ENCODE measurements at regions not wholly inside any gene's neighbourhood (a gene's known extent, or its start where the extent isn't known, plus 50 kb on each side); places are given as distances from the start of the nearest gene placed in this dataset.

DNA sequence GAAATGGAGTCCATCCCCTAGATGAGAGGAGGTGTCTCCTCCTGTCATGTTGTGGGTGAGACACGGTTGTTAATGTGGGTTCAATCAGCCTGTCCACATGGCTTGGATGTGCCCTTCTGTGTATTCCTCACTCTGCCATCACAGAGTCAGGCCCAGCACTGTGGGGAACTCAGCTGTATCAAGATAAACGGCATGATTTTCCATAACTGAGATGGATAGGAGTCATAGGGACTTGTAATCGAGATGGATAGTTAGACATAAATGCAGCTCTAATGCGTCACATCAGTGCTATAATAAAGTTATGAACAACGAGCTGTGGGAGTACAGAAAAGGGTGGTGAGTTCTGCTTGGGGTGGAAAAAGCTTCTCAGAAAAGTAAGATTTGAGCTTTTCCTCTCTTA, 152.9 kb downstream of the RWDD3 start:
- TF ChIP-seq, protein P1, sequence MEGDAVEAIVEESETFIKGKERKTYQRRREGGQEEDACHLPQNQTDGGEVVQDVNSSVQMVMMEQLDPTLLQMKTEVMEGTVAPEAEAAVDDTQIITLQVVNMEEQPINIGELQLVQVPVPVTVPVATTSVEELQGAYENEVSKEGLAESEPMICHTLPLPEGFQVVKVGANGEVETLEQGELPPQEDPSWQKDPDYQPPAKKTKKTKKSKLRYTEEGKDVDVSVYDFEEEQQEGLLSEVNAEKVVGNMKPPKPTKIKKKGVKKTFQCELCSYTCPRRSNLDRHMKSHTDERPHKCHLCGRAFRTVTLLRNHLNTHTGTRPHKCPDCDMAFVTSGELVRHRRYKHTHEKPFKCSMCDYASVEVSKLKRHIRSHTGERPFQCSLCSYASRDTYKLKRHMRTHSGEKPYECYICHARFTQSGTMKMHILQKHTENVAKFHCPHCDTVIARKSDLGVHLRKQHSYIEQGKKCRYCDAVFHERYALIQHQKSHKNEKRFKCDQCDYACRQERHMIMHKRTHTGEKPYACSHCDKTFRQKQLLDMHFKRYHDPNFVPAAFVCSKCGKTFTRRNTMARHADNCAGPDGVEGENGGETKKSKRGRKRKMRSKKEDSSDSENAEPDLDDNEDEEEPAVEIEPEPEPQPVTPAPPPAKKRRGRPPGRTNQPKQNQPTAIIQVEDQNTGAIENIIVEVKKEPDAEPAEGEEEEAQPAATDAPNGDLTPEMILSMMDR (IDR thresholded peaks at IDR 0.05) = no peak
- TF ChIP-seq EP300 (IDR thresholded peaks at IDR 0.05) (no peak), POLR2A (IDR thresholded peaks at IDR 0.05; ENCODE audit: low read depth) (no peak), POLR2AphosphoS5 (IDR thresholded peaks at IDR 0.05) (no peak)
